OCI-LY3 (cell line): ENCODE measurements at regions not wholly inside any gene's neighbourhood (a gene's known extent, or its start where the extent isn't known, plus 50 kb on each side); places are given as distances from the start of the nearest gene placed in this dataset.
"Not testable (repeated sequence)": the region's sequence is repeated elsewhere in the genome, so short reads cannot be mapped to it uniquely, and the experiment has no call there.

Experiments used
- CTCF ChIP-seq: fragments of 200-600, 300-600 bp; sonication (generic); IDR thresholded peaks from 2 replicates; pipeline ENCODE4 v1.5.1; 2014; ENCODE audit warnings: antibody characterized with exemption, low read length, low read depth
- EZH2phosphoT487 ChIP-seq: fragments of 200-600 bp; shearing (Covaris generic); IDR thresholded peaks from 2 replicates; pipeline ENCODE4 v1.6.1; 2018; ENCODE audit warnings: antibody characterized with exemption, mixed run types, low read depth

DNA sequence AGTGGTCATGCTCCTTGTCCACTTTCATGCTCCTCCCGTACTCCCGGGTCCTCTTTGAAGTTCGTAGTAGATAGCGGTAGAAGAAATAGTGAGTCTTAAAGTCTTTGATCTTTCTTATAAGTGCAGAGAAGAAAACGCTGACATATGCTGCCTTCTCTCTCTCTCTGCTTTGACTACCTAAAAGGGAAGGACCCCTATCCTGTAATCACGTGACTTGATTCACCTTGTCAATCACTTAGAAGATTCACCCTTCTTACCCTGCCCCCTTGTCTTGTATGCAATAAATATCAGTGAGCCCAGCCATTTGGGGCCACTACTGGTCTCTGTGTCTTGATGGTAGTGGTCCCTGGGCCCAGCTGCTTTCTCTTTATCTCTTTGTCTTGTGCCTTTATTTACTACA is 158.5 kb upstream of the VWC2 start:
- not testable (repeated sequence) for TF ChIP-seq CTCF, EZH2phosphoT487
